ENCODE measurements at regions not wholly inside any gene's neighbourhood (a gene's known extent, or its start where the extent isn't known, plus 50 kb on each side); places are given as distances from the start of the nearest gene placed in this dataset.
"Not testable (repeated sequence)": the region's sequence is repeated elsewhere in the genome, so short reads cannot be mapped to it uniquely, and the experiment has no call there.

DNA sequence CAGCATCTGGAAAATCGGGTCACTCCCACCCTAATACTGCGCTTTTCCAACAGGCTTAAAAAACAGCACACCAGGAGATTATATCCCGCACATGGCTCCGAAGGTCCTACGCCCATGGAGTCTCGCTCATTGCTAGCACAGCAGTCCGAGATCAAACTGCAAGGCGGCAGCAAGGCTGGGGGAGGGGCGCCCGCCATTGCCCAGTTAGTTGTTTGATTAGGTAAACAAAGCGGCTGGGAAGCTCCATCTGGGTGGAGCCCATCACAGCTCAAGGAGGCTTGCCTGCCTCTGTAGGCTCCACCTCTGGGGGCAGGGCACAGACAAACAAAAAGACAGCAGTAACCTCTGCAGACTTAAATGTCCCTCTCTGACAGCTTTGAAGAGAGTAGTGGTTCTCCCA is 111.8 kb upstream of the DLG1 start:
- TF ChIP-seq, protein P1, sequence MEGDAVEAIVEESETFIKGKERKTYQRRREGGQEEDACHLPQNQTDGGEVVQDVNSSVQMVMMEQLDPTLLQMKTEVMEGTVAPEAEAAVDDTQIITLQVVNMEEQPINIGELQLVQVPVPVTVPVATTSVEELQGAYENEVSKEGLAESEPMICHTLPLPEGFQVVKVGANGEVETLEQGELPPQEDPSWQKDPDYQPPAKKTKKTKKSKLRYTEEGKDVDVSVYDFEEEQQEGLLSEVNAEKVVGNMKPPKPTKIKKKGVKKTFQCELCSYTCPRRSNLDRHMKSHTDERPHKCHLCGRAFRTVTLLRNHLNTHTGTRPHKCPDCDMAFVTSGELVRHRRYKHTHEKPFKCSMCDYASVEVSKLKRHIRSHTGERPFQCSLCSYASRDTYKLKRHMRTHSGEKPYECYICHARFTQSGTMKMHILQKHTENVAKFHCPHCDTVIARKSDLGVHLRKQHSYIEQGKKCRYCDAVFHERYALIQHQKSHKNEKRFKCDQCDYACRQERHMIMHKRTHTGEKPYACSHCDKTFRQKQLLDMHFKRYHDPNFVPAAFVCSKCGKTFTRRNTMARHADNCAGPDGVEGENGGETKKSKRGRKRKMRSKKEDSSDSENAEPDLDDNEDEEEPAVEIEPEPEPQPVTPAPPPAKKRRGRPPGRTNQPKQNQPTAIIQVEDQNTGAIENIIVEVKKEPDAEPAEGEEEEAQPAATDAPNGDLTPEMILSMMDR (IDR thresholded peaks at IDR 0.05; ENCODE audit: low read depth, low read length, poor library complexity, severe bottlenecking): not testable (repeated sequence)
- not testable (repeated sequence) for TF ChIP-seq EZH2phosphoT487 (IDR thresholded peaks at IDR 0.05; ENCODE audit: borderline replicate concordance, low read length)
